ENCODE measurements at regions not wholly inside any gene's neighbourhood (a gene's known extent, or its start where the extent isn't known, plus 50 kb on each side); places are given as distances from the start of the nearest gene placed in this dataset.
"Not testable (repeated sequence)": the region's sequence is repeated elsewhere in the genome, so short reads cannot be mapped to it uniquely, and the experiment has no call there.

DNA sequence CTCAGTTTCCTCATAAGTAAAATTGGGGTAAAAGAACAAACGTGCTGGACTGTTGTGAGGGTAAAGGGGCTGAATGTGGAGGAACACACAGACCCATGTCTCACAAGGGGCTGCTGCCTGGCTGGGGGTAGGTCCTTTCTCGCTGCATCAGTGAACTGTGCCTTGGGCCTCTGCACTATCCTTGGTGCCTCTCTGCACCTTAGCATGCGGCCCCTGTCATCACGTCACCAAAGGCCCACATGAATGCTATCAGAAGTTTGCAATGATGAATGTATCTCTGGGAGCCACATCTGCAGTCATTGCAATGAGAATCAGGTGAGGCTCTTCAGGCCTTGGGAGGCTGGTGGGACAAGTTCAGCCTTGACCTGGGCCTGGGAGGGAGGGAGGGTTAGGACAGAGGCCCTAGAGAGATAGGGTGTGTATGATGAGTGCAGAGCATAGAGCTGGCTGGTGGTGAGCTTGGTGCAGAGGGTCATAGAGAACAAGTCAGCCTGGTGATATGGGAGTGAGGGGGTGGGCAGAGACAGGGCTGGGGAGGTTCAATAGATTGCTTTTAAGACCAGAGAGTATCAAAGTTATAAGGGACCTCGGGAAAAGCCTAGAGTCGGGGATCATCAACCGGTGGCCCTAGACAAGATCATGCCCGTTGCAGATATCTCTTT lies 308.4 kb downstream of the RPS24 start:
- no peak for DNase-seq (ENCODE audit: low read depth in 2 of 2)

DNA sequence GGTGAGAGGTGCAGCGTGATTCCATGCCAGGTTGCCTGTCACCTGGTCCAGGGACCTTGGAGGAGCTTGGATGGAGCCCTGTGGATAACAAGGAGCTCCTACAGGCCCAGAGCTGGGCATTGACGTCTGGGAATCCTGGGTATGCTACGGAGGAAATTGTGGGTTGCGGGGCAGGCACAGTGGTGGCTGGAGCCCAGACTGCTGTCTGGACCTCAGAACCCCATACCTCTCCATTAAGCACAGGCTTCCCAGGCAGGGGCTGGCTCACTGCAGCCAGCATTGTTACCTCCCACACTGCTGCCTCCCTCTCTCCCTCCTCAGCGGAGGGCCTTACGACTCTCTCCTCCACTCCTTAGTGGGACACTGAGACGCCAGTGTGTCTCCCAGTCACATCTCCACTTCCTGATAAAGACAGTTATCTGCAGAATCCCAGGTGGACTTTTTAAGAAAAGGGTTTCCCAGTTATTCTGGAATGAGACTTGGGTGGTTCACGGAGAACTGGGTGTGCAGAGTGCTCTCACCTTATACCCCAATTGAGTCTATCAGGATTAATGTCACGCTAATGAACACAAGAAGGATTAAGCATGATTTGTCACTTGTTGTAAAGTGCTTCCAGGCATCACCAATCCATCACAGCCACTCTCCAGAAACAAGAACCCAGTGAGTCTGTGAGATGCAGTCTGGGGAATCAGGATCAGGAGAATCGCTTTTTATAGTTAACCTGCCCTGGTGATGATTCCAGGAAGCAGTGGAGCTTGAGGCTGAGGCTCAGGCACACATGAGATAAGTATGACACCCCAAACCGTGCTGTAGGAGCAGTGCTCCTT lies 309.4 kb downstream of the RPS24 start:
- no peak for DNase-seq (ENCODE audit: low read depth in 2 of 2)

DNA sequence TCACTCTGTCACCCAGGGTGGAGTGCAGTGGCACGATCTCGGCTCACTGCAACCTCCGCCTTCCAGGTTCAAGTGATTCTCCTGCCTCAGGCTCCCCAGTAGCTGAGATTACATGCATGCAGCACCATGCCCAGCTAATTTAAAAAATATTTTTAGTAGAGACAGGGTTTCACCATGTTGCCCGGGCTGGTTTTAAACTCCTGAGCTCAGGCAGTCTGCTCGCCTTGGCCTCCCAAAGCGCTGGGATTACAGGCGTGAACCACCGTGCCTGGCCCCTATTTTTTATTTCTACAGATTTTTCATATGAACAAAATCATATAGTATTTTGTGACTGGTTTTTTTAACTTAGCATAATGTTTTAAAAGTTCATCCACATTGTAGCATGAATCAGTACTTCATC lies 310.6 kb downstream of the RPS24 start:
- not testable (repeated sequence) for DNase-seq (ENCODE audit: low read depth in 2 of 2)

DNA sequence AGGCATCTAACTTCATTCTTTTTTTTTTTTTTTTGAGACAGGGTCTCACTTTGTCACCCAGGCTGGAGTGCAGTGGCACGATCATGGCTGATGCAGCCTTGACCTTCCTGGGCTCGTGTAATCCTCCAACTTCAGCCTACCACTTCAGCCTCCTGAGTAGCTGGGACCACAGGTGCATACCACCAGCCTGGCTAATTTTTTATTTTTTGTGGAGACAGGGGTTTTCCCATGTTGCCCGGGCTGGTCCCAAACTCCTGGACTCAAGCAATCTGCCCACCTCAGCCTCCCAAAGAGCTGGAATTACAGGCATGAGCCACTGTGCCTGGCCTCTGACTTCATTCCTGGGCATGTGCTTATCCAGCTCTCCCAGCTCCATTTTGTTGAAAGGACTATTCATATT lies 311.9 kb downstream of the RPS24 start:
- not testable (repeated sequence) for DNase-seq (ENCODE audit: low read depth in 2 of 2)

DNA sequence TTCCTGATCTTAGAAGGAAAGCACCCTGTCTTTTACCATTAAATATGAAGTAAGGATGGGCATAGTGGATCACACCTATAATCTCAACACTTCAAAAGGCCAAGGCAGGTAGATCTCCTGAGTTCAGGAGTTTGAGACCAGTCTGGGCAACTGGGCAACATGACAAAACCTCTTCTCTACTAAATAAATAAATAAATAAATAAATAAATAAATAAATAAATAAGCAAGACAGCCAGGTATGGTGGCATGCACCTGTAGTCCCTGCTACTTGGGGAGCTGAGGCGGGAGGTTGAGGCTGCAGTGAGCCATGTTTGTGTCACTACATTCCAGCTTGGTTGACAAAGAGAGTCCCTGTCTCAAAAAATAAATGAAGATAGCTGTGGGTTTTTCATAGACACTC lies 313.1 kb downstream of the RPS24 start:
- no peak for DNase-seq (ENCODE audit: low read depth in 2 of 2)

DNA sequence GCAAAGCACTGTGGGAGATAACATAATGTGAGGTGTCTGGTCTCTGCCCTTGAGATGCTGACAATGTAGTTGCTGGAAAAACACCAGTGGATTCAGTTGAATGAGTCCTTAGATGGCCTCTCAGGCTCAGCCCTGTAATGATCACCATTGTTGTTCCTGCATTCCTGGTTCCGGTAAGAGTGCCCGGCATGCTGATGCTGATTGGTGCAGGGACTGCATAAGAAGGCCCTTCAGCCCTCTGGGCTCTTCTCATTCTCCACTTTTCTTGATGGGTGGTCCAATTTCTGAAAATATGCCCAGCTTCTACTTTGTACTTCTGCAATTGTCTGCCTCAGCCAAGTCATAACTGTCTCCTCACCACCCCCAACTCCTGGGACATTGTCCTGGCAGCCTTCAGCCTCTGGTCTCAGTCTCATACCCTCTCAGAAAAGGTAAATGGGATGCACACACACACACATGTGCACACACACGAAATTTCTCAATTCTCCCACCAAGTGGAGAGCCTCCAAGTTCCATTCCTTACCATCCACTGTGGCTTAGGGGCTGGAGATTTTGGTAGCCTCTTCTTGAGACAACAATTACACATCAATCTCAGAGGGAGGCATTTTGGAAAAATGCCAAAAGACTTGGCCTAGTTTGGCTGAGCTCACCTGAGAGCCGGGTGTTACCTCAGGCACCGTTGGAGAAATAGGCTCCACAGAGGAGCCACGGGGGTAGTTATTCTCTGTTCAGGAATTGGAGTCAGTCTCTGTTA lies 314.9 kb downstream of the RPS24 start:
- DNase-seq (ENCODE audit: low read depth in 2 of 2), result no peak

DNA sequence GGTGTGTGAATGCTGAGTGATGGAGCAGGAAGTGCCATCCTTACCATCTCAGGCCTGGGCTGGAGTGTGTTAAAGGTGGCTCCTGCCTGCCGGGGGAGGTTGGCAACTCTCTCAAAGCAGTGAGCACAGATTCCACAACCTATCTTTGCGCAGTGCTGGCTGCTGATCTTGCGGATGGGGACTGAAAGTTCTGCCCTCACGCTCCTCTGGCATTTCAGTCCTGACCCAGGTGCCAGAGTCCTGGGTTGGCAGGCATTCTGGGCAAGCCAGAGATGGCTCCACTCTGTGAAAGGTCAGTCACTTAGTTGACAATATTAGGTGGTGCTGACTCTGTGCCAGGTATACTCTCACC lies 315.5 kb downstream of the RPS24 start:
- no peak for DNase-seq (ENCODE audit: low read depth in 2 of 2)

DNA sequence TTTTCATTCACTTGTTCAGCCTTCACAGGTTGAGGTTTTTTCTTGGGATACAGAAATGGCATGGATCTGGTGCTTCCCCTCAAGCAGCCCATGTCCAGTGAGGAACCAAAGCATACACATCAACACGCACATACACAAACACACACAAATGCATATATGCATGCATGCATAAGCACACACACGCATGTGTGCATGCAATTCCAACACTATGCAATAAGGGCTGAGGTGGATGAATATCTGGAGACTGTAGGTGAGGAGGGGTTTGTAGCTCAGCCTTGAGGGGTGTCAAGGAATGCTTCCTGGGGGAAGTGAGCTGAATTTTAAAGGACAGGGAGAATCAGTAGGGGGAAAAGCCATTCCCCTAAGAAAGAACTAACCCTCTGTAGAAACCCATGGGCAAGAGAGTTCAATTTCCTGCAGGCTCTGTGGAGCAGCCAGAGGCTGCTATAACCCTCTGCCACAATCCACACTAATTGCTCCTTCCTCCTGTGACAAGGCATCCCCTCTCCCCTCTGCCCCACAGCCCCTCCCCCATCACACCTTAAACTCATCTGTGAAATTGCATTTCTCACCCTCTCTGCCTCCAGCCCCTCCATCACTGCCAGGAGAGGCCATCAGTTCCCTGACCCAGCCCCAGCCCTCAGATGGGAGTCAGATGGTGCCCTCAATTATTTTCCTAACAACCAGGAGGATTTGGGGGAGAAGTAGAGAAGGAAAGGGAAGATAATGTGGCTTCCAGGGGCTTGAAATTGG lies 316.4 kb downstream of the RPS24 start:
- DNase-seq (ENCODE audit: low read depth in 2 of 2), result no peak

DNA sequence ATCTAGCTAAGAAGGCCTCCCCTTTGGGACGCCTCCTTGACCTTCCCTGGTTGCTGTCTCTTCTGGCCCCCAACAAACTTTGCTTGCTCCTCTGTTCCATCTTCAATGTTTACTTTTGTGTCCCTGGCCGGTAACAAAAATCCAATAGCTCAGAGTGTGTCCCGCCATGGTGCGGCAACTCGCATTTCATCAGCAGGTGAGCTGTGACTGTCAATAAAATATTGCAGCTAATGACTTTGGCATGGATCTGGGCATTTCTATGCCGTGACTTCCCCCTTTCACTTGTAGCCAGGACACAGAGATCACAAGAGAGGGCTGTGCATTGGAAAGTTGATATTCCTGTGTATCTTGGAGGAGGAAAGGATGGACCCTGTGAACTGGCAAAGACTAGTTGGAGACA lies 317.6 kb downstream of the RPS24 start:
- no peak for DNase-seq (ENCODE audit: low read depth in 2 of 2)

DNA sequence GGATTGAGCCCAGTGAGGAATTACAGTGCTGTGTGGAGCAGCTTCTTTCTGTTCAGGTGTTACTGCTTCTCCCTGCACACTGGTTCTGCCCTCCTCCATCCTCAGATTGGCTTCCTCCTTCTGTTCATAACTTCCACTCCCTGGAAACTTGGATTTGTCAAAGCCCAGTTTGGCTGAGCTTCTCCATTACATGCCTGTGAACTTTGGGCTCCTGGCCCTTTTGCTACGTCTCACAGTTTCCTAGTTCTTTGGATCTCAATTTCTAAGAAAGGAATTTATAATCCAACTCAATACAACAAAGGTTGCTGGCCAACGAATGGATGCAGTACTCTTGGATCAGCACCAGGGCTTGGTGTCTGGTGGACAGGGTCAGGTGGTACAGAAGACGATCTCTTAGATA lies 318.1 kb downstream of the RPS24 start:
- no peak for DNase-seq (ENCODE audit: low read depth in 2 of 2)

DNA sequence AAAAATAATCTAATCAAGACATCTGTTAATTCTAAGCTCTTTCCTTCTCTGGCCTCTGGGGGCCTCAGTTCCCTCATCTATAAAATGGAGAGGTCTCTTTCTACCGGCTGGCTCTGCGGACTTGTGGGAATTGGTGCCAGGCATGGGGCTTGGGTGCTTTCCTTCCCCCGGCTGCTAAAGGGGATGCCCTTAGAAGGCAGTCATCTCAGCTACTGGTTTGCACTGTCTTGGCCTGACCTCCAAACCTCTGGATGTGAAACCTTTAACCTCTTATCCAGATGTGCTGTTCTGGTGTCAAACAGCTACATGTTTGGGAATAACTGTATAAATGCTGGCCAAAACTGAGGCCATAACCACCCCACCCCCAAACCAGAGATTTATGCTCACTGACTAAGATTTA lies 320.0 kb downstream of the RPS24 start:
- no peak for DNase-seq (ENCODE audit: low read depth in 2 of 2)

DNA sequence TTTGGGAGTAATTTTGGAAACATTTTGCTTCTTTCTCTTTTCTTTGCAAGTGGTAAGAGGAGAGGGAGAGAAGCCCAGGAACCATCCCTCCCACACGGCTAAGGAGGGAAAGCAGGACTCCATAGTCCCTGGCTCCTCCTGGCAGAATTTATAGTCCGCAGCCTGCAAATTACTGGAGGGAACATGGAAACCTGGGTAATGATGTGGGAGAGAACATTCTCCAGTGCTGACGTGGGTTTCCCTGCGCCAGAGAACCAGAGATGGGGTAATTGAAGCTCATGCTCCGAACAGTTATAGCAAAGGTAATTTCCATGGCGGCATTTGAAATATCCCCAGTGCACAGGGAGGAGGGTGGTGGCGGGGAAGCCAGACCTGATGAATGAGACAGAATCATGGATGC lies 320.4 kb downstream of the RPS24 start:
- no peak for DNase-seq (ENCODE audit: low read depth in 2 of 2)

DNA sequence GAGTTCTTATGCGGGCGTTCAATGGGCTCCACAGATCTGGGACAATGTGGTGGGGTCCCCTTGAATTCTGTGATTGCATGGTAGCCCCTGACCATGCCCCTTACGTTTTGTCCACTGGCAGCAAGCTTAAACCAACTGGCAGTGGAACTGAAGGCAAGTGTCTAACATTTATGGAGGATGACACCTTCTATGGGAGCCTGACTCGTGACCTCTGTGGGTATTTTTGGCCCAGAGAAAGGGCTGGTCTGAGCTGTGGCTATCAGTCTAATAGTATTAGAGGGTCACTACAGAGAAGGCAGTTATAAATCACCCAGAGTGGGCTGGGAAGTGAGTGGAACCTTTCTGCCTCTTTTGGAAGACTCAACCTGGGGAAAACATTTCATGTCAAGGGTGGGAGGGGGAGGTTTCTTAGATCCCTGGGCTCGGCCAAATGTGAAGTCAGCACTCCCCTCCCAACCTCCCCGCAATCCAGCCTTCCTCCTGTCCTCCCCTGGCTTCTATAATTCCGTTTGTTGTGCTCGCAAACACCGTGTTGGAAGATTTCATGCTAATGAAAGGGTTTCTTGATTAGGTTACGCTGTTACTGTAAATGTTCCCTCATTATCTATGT lies 322.7 kb downstream of the RPS24 start:
- no peak for DNase-seq (ENCODE audit: low read depth in 2 of 2)

DNA sequence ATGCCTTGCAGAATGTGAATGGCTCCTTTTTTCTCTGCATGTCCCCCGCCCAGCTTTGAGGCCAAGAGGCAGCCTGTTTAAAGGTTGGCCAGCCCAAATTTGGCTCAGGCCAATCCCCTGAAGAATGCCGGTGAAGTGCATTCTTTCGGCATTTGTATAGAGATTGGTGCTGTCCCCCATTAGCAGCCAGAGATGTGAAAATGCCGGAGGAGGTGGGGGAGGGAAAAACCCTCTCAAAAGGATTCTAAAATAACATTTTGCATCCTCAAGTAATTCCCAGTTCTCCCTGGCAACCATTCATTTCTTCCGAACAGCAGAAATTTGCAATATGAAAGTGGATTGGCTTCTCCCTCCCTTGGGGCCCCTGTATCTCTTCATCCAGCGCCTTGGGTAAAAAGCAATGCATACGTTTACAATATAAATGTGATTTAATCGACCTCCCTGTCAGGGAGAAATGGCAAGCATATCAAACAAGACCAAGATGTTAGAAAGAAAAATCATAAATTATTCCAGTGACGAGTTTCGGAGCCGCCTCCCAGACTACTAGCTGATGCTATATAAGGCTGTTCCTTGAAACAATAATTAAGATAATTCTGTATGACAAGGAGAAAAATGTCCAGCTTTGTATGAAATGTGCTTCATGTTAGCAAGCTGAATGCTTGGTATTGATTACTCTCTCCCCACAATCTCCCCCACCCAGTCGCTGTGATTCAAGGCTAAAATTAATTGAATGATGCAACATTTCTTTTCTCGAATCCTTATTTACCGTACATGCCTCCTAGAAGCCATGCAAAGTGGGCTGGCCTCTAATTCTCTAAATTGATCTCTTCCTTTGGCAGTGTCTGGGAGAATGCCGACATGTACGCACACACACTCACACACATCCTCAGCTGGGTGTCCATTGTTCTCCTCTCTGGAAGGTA lies 323.7 kb downstream of the RPS24 start:
- no peak for DNase-seq (ENCODE audit: low read depth in 2 of 2)

DNA sequence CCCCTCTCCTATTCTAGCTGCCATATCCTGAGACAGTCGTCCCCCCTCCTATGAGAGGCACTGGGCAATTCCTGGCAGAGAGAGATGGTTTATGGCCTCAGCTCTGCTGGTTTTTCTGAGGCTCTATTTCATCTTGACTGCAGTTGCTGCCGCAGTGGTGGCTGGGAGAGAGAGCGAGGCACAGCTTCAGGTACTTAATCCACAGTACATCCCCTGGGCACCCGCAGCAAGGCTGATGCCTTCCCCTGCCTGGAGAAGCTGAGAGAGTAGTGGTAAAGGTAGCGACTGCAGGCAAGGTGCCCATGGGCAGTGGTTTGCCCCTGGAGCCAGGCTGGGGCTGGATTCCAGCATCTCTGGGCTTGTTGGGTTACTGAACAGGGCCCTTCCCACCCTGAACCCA lies 324.7 kb downstream of the RPS24 start:
- DNase-seq (ENCODE audit: low read depth in 2 of 2), result no peak

DNA sequence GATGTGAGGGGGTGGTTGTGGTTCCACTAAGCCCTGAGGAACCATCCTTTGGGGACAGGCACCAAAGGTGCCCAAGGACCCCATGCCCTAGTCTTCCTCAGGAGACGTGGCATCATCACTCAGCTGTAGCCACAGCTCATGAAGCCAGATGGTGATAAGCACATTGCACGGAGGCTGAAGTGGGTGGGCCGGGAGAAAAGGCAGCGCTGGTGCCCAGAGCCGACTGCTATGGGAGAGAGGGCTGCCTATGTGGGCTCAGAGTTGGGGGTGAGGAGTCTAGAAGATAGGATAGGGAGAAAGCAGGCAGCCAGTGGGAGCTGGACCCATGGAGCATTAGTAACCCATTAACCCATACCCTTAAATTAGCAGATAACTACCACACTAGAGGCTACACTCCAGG lies 325.3 kb downstream of the RPS24 start:
- DNase-seq (ENCODE audit: low read depth in 2 of 2), result no peak

DNA sequence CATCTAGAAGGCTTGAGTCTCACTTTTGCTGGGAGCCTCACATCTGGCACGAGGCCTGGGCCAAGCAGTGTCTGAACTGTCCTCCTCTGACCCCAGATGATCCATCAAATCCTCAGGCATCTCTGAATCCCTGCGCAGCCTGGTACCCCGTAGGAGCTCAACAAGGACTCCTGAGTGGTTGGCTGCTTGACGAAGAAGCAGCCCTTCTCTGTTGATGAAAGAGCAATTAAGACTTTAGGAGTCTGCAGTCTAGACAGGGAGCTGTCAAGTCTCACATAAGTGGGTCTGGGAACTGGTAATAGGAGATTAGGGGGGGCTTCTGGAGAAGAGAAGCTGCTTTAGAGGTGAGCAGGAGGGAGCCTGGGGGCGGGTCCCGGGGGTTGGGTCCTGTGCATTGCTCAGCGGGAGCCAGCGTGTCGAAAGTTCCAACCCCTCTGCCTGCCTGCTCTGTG lies 326.0 kb downstream of the RPS24 start:
- no peak for DNase-seq (ENCODE audit: low read depth in 2 of 2)

DNA sequence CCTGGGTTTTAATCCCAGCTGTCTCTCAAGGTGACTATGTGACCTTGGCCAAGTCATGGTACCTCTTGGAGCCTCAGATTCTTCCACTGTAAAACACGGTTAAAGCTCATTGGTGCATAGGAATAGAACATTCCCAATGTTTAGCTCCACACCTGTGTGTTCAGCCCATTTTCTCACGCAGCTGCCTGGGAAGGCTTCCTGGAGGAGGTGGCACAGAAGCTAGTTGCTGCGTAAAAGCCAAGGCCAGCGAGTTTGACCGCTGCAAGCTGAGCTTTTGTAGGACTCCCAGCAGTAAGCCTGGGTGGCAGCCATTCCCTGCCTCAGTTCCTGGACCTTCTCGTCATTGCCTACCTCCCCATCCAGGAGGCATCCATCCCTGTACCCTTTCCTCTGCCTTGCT lies 326.6 kb downstream of the RPS24 start:
- DNase-seq (ENCODE audit: low read depth in 2 of 2), result no peak

DNA sequence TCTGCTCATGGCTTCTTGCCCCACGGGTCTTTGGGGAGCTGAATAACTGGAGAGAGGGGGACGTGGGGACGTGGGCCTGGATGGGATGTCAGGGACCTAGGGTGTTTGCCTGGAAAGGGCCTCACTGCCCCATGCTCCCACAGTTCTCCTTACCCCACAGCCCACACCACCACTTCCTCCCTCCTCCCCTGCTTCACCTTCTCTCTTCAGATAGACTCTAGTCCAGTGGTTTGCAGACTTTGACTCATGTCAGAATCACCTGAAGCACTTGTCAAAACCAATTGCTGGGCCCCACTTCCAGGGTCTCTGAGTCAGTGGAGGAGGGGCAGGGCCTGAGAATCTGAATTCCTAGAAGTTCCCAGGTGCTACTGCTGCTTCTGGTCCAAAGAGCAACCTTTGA lies 327.4 kb downstream of the RPS24 start:
- DNase-seq (ENCODE audit: low read depth in 2 of 2), result no peak

DNA sequence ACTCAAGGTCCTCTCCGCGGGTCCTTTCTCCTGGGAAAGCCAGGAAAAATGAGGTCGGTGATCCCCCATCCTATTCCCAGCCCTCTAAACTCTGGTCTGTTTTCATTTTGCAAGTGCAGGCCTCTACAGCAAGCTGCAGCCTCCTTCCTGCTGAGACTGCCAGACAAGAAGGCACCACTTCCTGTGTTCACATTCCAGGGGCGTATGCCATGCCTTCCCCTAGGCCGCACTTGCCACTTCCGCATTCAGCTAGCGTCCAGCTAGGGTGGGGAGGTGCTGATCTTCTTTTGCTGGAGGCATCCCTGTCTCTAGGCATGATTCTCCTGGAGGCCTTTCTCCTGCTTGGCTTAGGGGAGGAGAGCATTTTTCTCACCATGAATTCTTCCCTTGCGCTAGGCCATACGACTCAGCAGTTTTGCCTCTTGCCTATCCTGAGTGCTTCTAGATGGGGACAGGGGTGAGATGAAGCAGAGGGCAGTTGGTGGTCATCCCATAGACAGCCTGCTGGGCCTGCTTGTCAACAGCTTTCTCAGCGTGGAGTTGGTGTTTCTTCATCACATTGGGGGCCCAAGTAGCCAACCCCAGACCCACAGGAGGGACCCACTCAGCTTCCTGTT lies 328.9 kb downstream of the RPS24 start:
- DNase-seq (ENCODE audit: low read depth in 2 of 2), result no peak

Data from stimulated activated CD8-positive, alpha-beta memory T cell treated with anti-CD3 and anti-CD28 coated beads, Interleukin-7, amount 100 ng/mL, for 1 hour (primary cell).